ENCODE measurements at regions not wholly inside any gene's neighbourhood (a gene's known extent, or its start where the extent isn't known, plus 50 kb on each side); places are given as distances from the start of the nearest gene placed in this dataset.

GRCh38 chr20:61146023-61146422 lies 106.0 kb upstream of the CDH4 start:
- CTCF ChIA-PET, result no interaction called here
- intact Hi-C loops (cut with micrococcal nuclease), result no loop called here
- DNase-seq, result no peak
- H3K9me3 Mint-ChIP-seq, result peaks cover 5% of the 10 kb centered on the region
- H3K4me3 Mint-ChIP-seq, result no peak overlapping the region
- TF ChIP-seq CTCF (IDR thresholded peaks at IDR 0.05), result no peak
- H3K4me1 Mint-ChIP-seq, result no peaks in the 10 kb centered on the region
- H3K36me3 Mint-ChIP-seq (ENCODE audit: low read depth), result no peaks in the 10 kb centered on the region
- POLR2A ChIA-PET, result no interaction called here
- no peak for ATAC-seq (ENCODE audit: low read depth)
- H3K27ac Mint-ChIP-seq, result no peak overlapping the region
- H3K27me3 Mint-ChIP-seq, result no peaks in the 10 kb centered on the region

GRCh38 chr20:61149636-61150035 lies 102.4 kb upstream of the CDH4 start:
- DNase-seq (no peak), ATAC-seq (ENCODE audit: low read depth) (no peak)
- no peaks in the 10 kb centered on the region for H3K4me1 Mint-ChIP-seq
- no peaks in the 10 kb centered on the region for H3K27me3 Mint-ChIP-seq
- ChIA-PET POLR2A (no interaction called here), CTCF (no interaction called here)
- H3K27ac Mint-ChIP-seq, result no peak overlapping the region
- H3K4me3 Mint-ChIP-seq, result no peak overlapping the region
- intact Hi-C loops (cut with micrococcal nuclease), result no loop called here
- TF ChIP-seq CTCF (IDR thresholded peaks at IDR 0.05), result no peak
- H3K9me3 Mint-ChIP-seq, result no peaks in the 10 kb centered on the region
- H3K36me3 Mint-ChIP-seq (ENCODE audit: low read depth), result no peaks in the 10 kb centered on the region

GRCh38 chr20:61157301-61157700 lies 94.8 kb upstream of the CDH4 start:
- no peak overlapping the region for H3K4me3 Mint-ChIP-seq
- intact Hi-C loops (cut with micrococcal nuclease), result no loop called here
- CTCF ChIA-PET, result no interaction called here
- no peaks in the 10 kb centered on the region for H3K27me3 Mint-ChIP-seq
- H3K27ac Mint-ChIP-seq, result no peak overlapping the region
- H3K4me1 Mint-ChIP-seq, result no peaks in the 10 kb centered on the region
- DNase-seq (no peak), ATAC-seq (ENCODE audit: low read depth) (no peak)
- TF ChIP-seq CTCF (IDR thresholded peaks at IDR 0.05), result no peak
- no peaks in the 10 kb centered on the region for H3K36me3 Mint-ChIP-seq (ENCODE audit: low read depth)
- POLR2A ChIA-PET, result no interaction called here
- peaks cover 13% of the 10 kb centered on the region for H3K9me3 Mint-ChIP-seq

DNA sequence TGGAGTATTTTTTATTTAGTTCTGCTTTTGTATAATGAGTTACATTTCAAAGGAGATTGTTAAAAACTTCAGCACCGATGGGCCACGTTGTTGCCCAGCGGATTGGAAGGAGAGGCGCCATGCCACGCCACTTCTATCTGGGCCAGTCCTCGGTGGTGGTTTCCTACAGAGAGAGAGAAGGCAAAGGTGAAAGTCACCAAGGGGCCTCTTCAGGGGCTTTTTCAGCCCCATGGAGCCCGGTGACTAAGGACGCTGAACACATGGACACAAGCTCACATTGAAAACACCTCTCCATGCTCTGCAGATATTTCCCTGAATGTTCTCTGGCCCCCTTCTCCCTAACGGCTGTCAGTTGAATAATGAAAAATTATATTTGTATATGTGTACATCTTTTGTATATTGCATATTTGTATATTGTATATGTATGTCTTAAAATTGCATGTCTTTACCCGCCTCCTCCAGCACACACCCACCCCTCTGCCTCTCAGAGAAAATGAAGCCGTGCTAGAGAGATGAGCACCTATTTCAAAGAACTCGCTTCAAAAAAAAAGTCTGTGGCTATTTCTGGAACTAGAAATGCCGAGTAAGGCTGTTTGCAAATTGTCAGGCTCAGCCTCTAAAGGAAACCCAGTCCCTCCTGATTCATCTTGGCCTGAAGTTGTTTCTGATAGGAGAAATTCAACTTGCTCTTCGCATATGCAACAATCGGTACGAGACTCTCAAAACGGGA lies 91.9 kb upstream of the CDH4 start:
- CTCF ChIA-PET, result no interaction called here
- POLR2A ChIA-PET, result no interaction called here
- Mint-ChIP-seq H3K36me3 (ENCODE audit: low read depth) (no peaks in the 10 kb centered on the region), H3K4me1 (no peaks in the 10 kb centered on the region), H3K4me3 (no peak overlapping the region), H3K27ac (no peak overlapping the region), H3K9me3 (peaks cover 13% of the 10 kb centered on the region), H3K27me3 (no peaks in the 10 kb centered on the region)
- no peak for ATAC-seq (ENCODE audit: low read depth)
- intact Hi-C loops (cut with micrococcal nuclease), result no loop called here
- no peak for TF ChIP-seq CTCF (IDR thresholded peaks at IDR 0.05)
- DNase-seq, result no peak

DNA sequence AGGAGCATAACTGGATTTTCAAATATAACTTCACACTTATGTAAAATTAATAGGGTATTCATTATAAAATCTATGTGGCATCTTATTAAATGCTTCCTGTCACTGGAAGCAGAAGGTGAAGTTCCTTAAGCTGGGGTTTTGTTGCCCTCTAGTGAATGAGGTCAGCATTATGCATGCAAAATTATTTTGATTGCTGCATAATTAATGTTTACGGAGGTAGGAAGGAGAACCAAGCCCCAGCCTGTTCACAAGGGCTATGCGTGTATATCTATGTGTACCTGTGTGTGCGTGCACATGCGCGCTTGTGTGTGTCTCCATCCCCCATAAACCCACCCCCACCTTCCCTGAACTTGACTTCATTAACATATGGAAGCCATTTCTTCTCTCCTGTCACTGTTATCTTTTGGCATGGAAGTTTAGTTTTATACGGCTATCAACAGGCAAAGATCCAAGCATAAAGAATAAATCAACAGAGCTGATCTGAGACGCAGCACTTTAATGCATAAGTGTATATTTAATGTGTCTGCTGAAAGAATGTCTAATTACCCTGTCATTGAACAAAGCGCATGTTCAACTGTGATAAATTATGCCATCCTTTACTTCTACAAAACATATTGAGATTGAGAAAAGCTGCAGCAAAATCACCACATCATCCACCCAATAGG lies 90.2 kb upstream of the CDH4 start:
- ChIA-PET POLR2A (no interaction called here), CTCF (no interaction called here)
- H3K36me3 Mint-ChIP-seq (ENCODE audit: low read depth), result no peaks in the 10 kb centered on the region
- no peaks in the 10 kb centered on the region for H3K4me1 Mint-ChIP-seq
- H3K9me3 Mint-ChIP-seq, result peaks cover 13% of the 10 kb centered on the region
- no peak for TF ChIP-seq CTCF (IDR thresholded peaks at IDR 0.05)
- intact Hi-C loops (cut with micrococcal nuclease), result no loop called here
- no peak overlapping the region for H3K4me3 Mint-ChIP-seq
- ATAC-seq (ENCODE audit: low read depth) (no peak), DNase-seq (no peak)
- H3K27me3 Mint-ChIP-seq, result no peaks in the 10 kb centered on the region
- no peak overlapping the region for H3K27ac Mint-ChIP-seq

Data from activated B cell treated with CpG ODN at 0.5 μM for 24 hours (primary cell).